ENCODE measurements at regions not wholly inside any gene's neighbourhood (a gene's known extent, or its start where the extent isn't known, plus 50 kb on each side); places are given as distances from the start of the nearest gene placed in this dataset.

DNA sequence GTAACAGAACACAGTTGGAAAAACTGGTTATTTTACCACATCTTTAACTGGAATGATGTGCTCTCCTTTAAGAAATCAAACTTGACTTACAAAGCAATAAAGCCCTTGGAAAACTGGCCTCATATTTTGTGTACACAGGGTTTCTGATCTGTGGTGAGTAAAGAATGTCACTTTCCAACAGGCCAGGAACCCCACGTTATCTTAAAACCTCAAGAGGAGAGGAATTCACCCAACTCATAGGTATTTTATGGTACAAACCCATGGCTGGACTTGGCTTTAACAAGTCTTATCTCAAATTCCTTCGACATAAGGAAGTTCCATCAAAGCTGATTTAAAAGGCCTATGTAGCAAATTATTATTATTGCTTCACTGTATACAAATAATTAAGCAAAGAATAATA, 1735.1 kb downstream of the PCDH7 start:
- no peak for TF ChIP-seq CTCF (conservative IDR thresholded peaks at IDR 0.05; ENCODE audit: low read length)
- no peak for TF ChIP-seq EZH2phosphoT487 (IDR thresholded peaks at IDR 0.05; ENCODE audit: borderline replicate concordance)

Measured in Loucy (cell line).